B cell (primary cell): ENCODE measurements at regions not wholly inside any gene's neighbourhood (a gene's known extent, or its start where the extent isn't known, plus 50 kb on each side); places are given as distances from the start of the nearest gene placed in this dataset.

Experiments
- ATAC-seq: fragments of 200-7000 bp; cut with Tn5 transposase; one replicate; pipeline ENCODE4 v1.10.0; 2021; ENCODE audit warnings: low read depth, mild to moderate bottlenecking, moderate number of reproducible peaks, moderate library complexity
- CTCF ChIA-PET: fragments of 350-600 bp; sonication (Branson Sonifier 250); formaldehyde crosslinking; loops from one replicate; lab custom pipeline; 2021; ENCODE audit warnings: antibody characterized with exemption, inconsistent platforms; lab: Charles Lee
- POLR2A ChIA-PET: fragments of 350-600 bp; sonication (Branson Sonifier 250); formaldehyde crosslinking; loops from one replicate; lab custom pipeline; 2021; ENCODE audit warnings: antibody characterized with exemption; lab: Charles Lee
- DNase-seq: peaks from one replicate; pipeline ENCODE4 v3.0.0; 2013
- H2AFZ ChIP-seq: 2 replicates; pipeline ENCODE4 v1.6.1; 2012; ENCODE audit warnings: mild to moderate bottlenecking, low read depth, low read length; ENCODE audit not compliant: insufficient read depth, poor library complexity, severe bottlenecking
- H3K27ac ChIP-seq, 2 donors: 1 replicate in 1 of 2; 2 replicates in 1 of 2; pipeline ENCODE4 v1.5.1; 2012 to 2013; ENCODE audit warnings: low read length in 2 of 2, mild to moderate bottlenecking in 2 of 2, moderate library complexity in 1 of 2
- H3K27me3 ChIP-seq, 4 experiments: fragments of 200-600 bp in 1 of 4; sonication (generic) in 1 of 4; replicated peaks in 1 of 4; 1 replicate in 2 of 4; 2 replicates in 2 of 4; pipeline versions ENCODE4 v1.6.1 to v1.7.0; 2013 to 2016; ENCODE audit warnings: low read length in 3 of 4, mild to moderate bottlenecking in 2 of 4, mixed read lengths in 1 of 4, moderate library complexity in 1 of 4; ENCODE audit not compliant: insufficient read depth in 4 of 4, control insufficient read depth in 3 of 4; ENCODE audit errors: control extremely low read depth in 1 of 4
- H3K36me3 ChIP-seq, 2 experiments: replicated peaks in 1 of 2; 1 replicate in 1 of 2; 2 replicates in 1 of 2; pipeline versions ENCODE4 v1.6.1 to v1.7.1; 2013; ENCODE audit warnings: low read length in 1 of 2; ENCODE audit not compliant: insufficient read depth in 2 of 2, control insufficient read depth in 1 of 2; ENCODE audit errors: control extremely low read depth in 1 of 2, extremely low read depth in 1 of 2
- H3K4me1 ChIP-seq, 2 donors: fragments of 200-600 bp in 1 of 2; sonication (generic) in 1 of 2; 1 replicate in 1 of 2; 2 replicates in 1 of 2; pipeline versions ENCODE4 v1.5.1 to v1.6.1; 2013 to 2017; ENCODE audit warnings: low read length in 2 of 2; ENCODE audit not compliant: control insufficient read depth in 2 of 2, insufficient read depth in 2 of 2
- H3K4me2 ChIP-seq: replicated peaks from 2 replicates; pipeline ENCODE3; 2012; ENCODE audit warnings: mild to moderate bottlenecking, low read depth, low read length; ENCODE audit not compliant: poor library complexity, severe bottlenecking
- H3K4me3 ChIP-seq, 5 experiments: fragments of 200-600 bp in 1 of 5; sonication (generic) in 1 of 5; 1 replicate in 3 of 5; 2 replicates in 2 of 5; pipeline versions ENCODE4 v1.5.1 to v1.7.0; 2011 to 2016; ENCODE audit warnings: low read length in 4 of 5, mild to moderate bottlenecking in 4 of 5, low read depth in 2 of 5, control low read depth in 1 of 5, moderate library complexity in 1 of 5; ENCODE audit not compliant: insufficient read depth in 1 of 5; ENCODE audit errors: control extremely low read depth in 1 of 5, extremely low read depth in 1 of 5
- H3K79me2 ChIP-seq: fragments of 200-600 bp; sonication (generic); one replicate; pipeline ENCODE4 v1.6.0; 2016; ENCODE audit warnings: low read length; ENCODE audit not compliant: control insufficient read depth, insufficient read depth
- H3K9ac ChIP-seq: fragments of 200-600 bp; sonication (generic); 2 replicates; pipeline ENCODE4 v1.6.1; 2017; ENCODE audit warnings: mild to moderate bottlenecking, low read length, moderate library complexity
- H3K9me3 ChIP-seq, 3 donors: one replicate each; pipeline versions ENCODE4 v1.6.1 to v1.7.1; 2013; ENCODE audit warnings: low read length in 2 of 3; ENCODE audit not compliant: control insufficient read depth in 2 of 3, insufficient read depth in 1 of 3; ENCODE audit errors: control extremely low read depth in 1 of 3
- H4K20me1 ChIP-seq: 2 replicates; pipeline ENCODE4 v1.6.0; 2012; ENCODE audit warnings: mild to moderate bottlenecking, low read length; ENCODE audit not compliant: insufficient read depth, control insufficient read depth, poor library complexity, severe bottlenecking
- H3K27ac Mint-ChIP-seq: one replicate; pipeline ENCODE4 v1.8.0; 2021; ENCODE audit warnings: mixed read lengths
- H3K27me3 Mint-ChIP-seq: one replicate; pipeline ENCODE4 v1.8.0; 2021; ENCODE audit warnings: mixed read lengths
- H3K4me1 Mint-ChIP-seq: one replicate; pipeline ENCODE4 v1.8.0; 2021; ENCODE audit warnings: mixed read lengths
- H3K4me3 Mint-ChIP-seq: one replicate; pipeline ENCODE4 v1.8.0; 2021; ENCODE audit warnings: mixed read lengths
- H3K9me3 Mint-ChIP-seq: one replicate; pipeline ENCODE4 v1.8.0; 2022; ENCODE audit warnings: mixed read lengths; ENCODE audit not compliant: insufficient read depth
- CTCF ChIP-seq: fragments of 200-600 bp; IDR thresholded peaks from one replicate; pipeline ENCODE4 v1.8.0; 2022; ENCODE audit warnings: antibody characterized with exemption, mild to moderate bottlenecking
- EZH2 ChIP-seq: IDR thresholded peaks from 2 replicates; pipeline ENCODE4 v1.6.1; 2012; ENCODE audit warnings: borderline replicate concordance, low read depth, mild to moderate bottlenecking, moderate library complexity, low read length; ENCODE audit not compliant: insufficient read depth, poor library complexity, severe bottlenecking
- WGBS: methylation state at CpG from one replicate; pipeline ENCODE4 v1.1.5; 2013; ENCODE audit warnings: missing lambda C conversion rate; ENCODE audit not compliant: insufficient coverage; 5-methylcytosine and 5-hydroxymethylcytosine counted together
- intact Hi-C: fragments of 100-400 bp; cut with micrococcal nuclease; formaldehyde crosslinking; loops from one replicate; pipeline ENCODE4 v1.10.0; 2022

DNA sequence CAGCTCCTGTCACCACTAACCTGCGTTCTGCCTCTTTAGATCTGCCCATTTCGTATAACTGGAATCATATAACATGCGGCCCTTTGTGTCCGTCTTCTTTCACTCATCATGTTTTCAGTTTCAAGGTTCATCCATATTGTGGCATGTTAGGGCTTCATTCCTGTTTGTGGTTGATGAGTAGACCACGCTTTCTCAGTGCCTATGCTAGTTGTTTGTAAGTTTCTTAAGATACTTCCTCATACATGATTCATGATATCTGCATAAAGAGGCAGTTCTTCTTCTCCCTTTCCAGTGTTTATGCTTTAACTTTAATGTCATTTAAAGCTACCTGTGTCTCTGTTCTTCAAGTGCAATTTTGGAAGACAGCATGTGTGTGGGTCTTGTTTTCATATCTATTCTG is 79.5 kb upstream of the FAM20C start:
- POLR2A ChIA-PET = no interaction called here
- H3K27me3 ChIP-seq = peaks cover 0 to 3% (median 1%) of the 10 kb centered on the region in 4 experiments
- no peaks in the 10 kb centered on the region for H3K79me2 ChIP-seq
- DNase-seq (no peak), ATAC-seq (no peak)
- peaks cover 32% of the 10 kb centered on the region for H3K27me3 Mint-ChIP-seq
- TF ChIP-seq EZH2 (no peak), CTCF (no peak)
- H3K9ac ChIP-seq = no peak overlapping the region
- H4K20me1 ChIP-seq = no peaks in the 10 kb centered on the region
- peaks cover 0 to 15% (median 12%) of the 10 kb centered on the region in 3 donors for H3K9me3 ChIP-seq
- no peak overlapping the region for H2AFZ ChIP-seq
- CTCF ChIA-PET = no interaction called here
- no peak overlapping the region for H3K4me2 ChIP-seq
- intact Hi-C loops = no loop called here
- H3K4me1 Mint-ChIP-seq = no peaks in the 10 kb centered on the region
- no peak overlapping the region for H3K4me3 Mint-ChIP-seq
- peaks cover 20% of the 10 kb centered on the region for H3K9me3 Mint-ChIP-seq
- no peak overlapping the region for H3K27ac Mint-ChIP-seq
- no peaks in the 10 kb centered on the region for H3K36me3 ChIP-seq
- no peaks in the 10 kb centered on the region for H3K4me1 ChIP-seq
- H3K4me3 ChIP-seq = no peak overlapping the region
- 100% methylated on average over 1 of the region's 5 CpGs for WGBS
- no peak overlapping the region for H3K27ac ChIP-seq

GRCh38 chr7:115274-115911 is 77.0 kb upstream of the FAM20C start:
- Mint-ChIP-seq H3K4me3 (no peak overlapping the region), H3K4me1 (no peaks in the 10 kb centered on the region), H3K9me3 (peaks cover 18% of the 10 kb centered on the region), H3K27ac (no peak overlapping the region), H3K27me3 (peaks cover 46% of the 10 kb centered on the region)
- no peak overlapping the region for H2AFZ ChIP-seq
- H3K79me2 ChIP-seq = no peaks in the 10 kb centered on the region
- no peaks in the 10 kb centered on the region for H3K36me3 ChIP-seq
- POLR2A ChIA-PET = no interaction called here
- H3K4me2 ChIP-seq = no peak overlapping the region
- H3K4me1 ChIP-seq = no peaks in the 10 kb centered on the region
- H3K9ac ChIP-seq = no peak overlapping the region
- intact Hi-C loops = no loop called here
- H3K9me3 ChIP-seq = peaks cover 0 to 15% (median 12%) of the 10 kb centered on the region in 3 donors
- no peak for ATAC-seq
- CTCF ChIA-PET = no interaction called here
- WGBS = 44% methylated on average over 6 of the region's 12 CpGs
- H4K20me1 ChIP-seq = no peaks in the 10 kb centered on the region
- DNase-seq = no peak
- H3K4me3 ChIP-seq = no peak overlapping the region
- peaks cover 0 to 22% (median 3%) of the 10 kb centered on the region in 4 experiments for H3K27me3 ChIP-seq
- H3K27ac ChIP-seq = no peak overlapping the region
- TF ChIP-seq CTCF = no peak
- no peak for TF ChIP-seq EZH2
